ENCODE measurements at regions not wholly inside any gene's neighbourhood (a gene's known extent, or its start where the extent isn't known, plus 50 kb on each side); places are given as distances from the start of the nearest gene placed in this dataset.

DNA sequence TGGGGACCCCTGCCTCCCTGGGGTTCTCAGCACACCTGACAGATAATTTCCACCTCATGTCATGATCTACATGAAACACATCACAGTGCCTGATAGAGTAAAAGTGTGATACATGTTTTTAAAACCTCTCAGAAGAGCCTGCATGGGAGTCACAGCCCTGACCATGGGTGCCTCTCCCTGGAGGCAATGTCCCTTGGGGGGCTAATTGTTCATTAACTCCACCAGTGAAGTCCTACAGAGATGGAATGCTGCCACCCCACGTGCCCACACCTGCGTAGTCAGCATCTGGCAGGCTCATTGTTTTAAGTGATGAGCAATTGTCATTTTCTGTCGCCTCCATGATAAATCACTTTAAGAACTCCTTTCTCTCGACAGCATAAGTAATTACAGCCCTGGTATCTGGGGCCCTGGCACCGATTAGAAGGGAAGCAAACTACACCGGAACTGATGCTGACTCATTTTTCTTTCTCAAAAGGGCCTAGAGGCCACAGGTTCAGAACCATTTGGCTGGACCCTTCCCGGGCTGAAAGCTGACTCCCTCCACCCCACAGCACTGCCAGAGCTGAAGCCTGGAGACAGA, 109.6 kb upstream of the GJB5 start:
- H3K4me1 ChIP-seq: no peaks in the 10 kb centered on the region
- TF ChIP-seq, protein P1, sequence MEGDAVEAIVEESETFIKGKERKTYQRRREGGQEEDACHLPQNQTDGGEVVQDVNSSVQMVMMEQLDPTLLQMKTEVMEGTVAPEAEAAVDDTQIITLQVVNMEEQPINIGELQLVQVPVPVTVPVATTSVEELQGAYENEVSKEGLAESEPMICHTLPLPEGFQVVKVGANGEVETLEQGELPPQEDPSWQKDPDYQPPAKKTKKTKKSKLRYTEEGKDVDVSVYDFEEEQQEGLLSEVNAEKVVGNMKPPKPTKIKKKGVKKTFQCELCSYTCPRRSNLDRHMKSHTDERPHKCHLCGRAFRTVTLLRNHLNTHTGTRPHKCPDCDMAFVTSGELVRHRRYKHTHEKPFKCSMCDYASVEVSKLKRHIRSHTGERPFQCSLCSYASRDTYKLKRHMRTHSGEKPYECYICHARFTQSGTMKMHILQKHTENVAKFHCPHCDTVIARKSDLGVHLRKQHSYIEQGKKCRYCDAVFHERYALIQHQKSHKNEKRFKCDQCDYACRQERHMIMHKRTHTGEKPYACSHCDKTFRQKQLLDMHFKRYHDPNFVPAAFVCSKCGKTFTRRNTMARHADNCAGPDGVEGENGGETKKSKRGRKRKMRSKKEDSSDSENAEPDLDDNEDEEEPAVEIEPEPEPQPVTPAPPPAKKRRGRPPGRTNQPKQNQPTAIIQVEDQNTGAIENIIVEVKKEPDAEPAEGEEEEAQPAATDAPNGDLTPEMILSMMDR (IDR thresholded peaks at IDR 0.05): no peak
- DNase-seq (no peak), ATAC-seq (no peak)
- no peaks in the 10 kb centered on the region for H3K9me3 ChIP-seq
- no peak overlapping the region for H3K27ac ChIP-seq
- intact Hi-C loops (cut with DNase I): no loop called here
- no peaks in the 10 kb centered on the region for H3K36me3 ChIP-seq (ENCODE audit: insufficient read depth in 1 of 2, low read depth in 1 of 2)
- H3K27me3 ChIP-seq (ENCODE audit: insufficient read depth in 3 of 3, low read length in 2 of 3): peaks cover 0 to 21% (median 9%) of the 10 kb centered on the region in 3 donors
- H3K4me3 ChIP-seq: no peak overlapping the region
- WGBS, 3 donors: 15 to 29% (median 28%) methylated on average over 7 of the region's 7 CpGs

- TF ChIP-seq, protein P1 (IDR thresholded peaks at IDR 0.05): no peak
- no peak for DNase-seq
- Histone ChIP-seq H3K4me3 (no peak overlapping the region), H3K27me3 (ENCODE audit: insufficient read depth in 3 of 3, low read length in 2 of 3) (peaks cover 0 to 22% (median 6%) of the 10 kb centered on the region in 3 donors), H3K27ac (no peak overlapping the region), H3K9me3 (no peaks in the 10 kb centered on the region), H3K36me3 (ENCODE audit: insufficient read depth in 1 of 2, low read depth in 1 of 2) (no peaks in the 10 kb centered on the region), H3K4me1 (no peaks in the 10 kb centered on the region)
- WGBS, 3 donors: 39 to 46% (median 40%) methylated on average over 3 of the region's 3 CpGs
- ATAC-seq: no peak
- intact Hi-C loops (cut with DNase I): no loop called here
Observed at GRCh38 chr1:34645919-34646318, 108.9 kb upstream of the GJB5 start.

GRCh38 chr1:34648501-34648900, 106.3 kb upstream of the GJB5 start:
- ATAC-seq (no peak), DNase-seq (no peak)
- TF ChIP-seq, protein P1 (IDR thresholded peaks at IDR 0.05): no peak
- H3K27me3 ChIP-seq (ENCODE audit: insufficient read depth in 3 of 3, low read length in 2 of 3): peaks cover 0 to 36% (median 6%) of the 10 kb centered on the region in 3 donors
- no peak overlapping the region for H3K27ac ChIP-seq
- no peaks in the 10 kb centered on the region for H3K9me3 ChIP-seq
- H3K4me1 ChIP-seq: no peaks in the 10 kb centered on the region
- no peaks in the 10 kb centered on the region for H3K36me3 ChIP-seq (ENCODE audit: insufficient read depth in 1 of 2, low read depth in 1 of 2)
- WGBS, 3 donors: 51 to 61% (median 57%) methylated on average over 6 of the region's 6 CpGs
- intact Hi-C loops (cut with DNase I): no loop called here
- H3K4me3 ChIP-seq: no peak overlapping the region

- intact Hi-C loops (cut with DNase I): no loop called here
- H3K27me3 ChIP-seq (ENCODE audit: insufficient read depth in 3 of 3, low read length in 2 of 3): peaks cover 0 to 36% (median 6%) of the 10 kb centered on the region in 3 donors
Observed at GRCh38 chr1:34650090-34650489, 104.8 kb upstream of the GJB5 start.

More at GRCh38 chr1:34650090-34650489, 104.8 kb upstream of the GJB5 start:
- Histone ChIP-seq H3K27ac (no peak overlapping the region), H3K36me3 (ENCODE audit: insufficient read depth in 1 of 2, low read depth in 1 of 2) (no peaks in the 10 kb centered on the region), H3K9me3 (no peaks in the 10 kb centered on the region), H3K4me3 (no peak overlapping the region), H3K4me1 (no peaks in the 10 kb centered on the region)
- DNase-seq: no peak
- 67 to 86% (median 74%) methylated on average over 1 of the region's 1 CpG for WGBS, 3 donors
- no peak for ATAC-seq
- TF ChIP-seq, protein P1 (IDR thresholded peaks at IDR 0.05): no peak
